HL-60 (cell line): ENCODE measurements at regions not wholly inside any gene's neighbourhood (a gene's known extent, or its start where the extent isn't known, plus 50 kb on each side); places are given as distances from the start of the nearest gene placed in this dataset.

Experiments
- GABPA ChIP-seq: IDR thresholded peaks from 2 replicates; pipeline ENCODE4 v1.6.1; 2012; ENCODE audit warnings: low read depth
- POLR2AphosphoS5 ChIP-seq: IDR thresholded peaks from 2 replicates; pipeline ENCODE4 v1.6.1; 2012; ENCODE audit warnings: low read depth
- TF ChIP-seq, protein P1 (sequence below): IDR thresholded peaks from one replicate; pipeline ENCODE4 v1.5.1; 2011; ENCODE audit warnings: low read length, control low read depth, inconsistent platforms; ENCODE audit not compliant: insufficient read depth

DNA sequence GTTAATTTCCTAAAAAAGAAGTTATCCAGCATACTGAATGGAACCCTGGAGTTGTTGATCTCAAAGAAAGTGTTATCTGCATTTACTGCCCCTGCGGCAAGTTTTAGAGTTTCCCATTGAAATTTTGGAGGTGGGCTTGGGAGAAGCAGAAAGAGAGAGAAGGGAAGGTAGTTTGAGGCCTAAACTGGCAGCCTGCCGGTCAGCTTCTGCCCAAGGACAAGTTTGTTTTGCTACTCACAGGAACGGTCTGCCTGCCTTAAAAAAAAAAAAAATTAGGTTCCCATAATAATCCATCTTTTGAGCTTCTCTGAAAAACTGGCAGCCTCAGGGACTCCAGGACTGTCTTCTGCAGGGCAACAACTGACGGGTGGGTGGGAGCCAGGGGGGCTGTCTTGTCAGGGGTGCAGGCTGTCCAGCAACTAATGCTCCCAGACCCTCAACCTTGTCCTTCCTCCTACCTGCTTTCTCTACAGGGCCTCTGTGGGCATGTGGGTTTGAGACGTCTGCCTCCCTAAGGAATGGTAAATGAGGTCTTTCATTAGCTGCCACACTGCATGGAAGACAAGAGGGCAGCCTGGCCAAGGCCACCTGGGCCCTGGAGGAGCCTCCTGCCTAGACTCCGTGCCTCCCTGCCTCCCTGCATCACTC lies 176.1 kb upstream of the KCNG1 start:
- TF ChIP-seq, protein P1, sequence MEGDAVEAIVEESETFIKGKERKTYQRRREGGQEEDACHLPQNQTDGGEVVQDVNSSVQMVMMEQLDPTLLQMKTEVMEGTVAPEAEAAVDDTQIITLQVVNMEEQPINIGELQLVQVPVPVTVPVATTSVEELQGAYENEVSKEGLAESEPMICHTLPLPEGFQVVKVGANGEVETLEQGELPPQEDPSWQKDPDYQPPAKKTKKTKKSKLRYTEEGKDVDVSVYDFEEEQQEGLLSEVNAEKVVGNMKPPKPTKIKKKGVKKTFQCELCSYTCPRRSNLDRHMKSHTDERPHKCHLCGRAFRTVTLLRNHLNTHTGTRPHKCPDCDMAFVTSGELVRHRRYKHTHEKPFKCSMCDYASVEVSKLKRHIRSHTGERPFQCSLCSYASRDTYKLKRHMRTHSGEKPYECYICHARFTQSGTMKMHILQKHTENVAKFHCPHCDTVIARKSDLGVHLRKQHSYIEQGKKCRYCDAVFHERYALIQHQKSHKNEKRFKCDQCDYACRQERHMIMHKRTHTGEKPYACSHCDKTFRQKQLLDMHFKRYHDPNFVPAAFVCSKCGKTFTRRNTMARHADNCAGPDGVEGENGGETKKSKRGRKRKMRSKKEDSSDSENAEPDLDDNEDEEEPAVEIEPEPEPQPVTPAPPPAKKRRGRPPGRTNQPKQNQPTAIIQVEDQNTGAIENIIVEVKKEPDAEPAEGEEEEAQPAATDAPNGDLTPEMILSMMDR, result no peak
- TF ChIP-seq GABPA (no peak), POLR2AphosphoS5 (no peak)
